ENCODE measurements at regions not wholly inside any gene's neighbourhood (a gene's known extent, or its start where the extent isn't known, plus 50 kb on each side); places are given as distances from the start of the nearest gene placed in this dataset.

DNA sequence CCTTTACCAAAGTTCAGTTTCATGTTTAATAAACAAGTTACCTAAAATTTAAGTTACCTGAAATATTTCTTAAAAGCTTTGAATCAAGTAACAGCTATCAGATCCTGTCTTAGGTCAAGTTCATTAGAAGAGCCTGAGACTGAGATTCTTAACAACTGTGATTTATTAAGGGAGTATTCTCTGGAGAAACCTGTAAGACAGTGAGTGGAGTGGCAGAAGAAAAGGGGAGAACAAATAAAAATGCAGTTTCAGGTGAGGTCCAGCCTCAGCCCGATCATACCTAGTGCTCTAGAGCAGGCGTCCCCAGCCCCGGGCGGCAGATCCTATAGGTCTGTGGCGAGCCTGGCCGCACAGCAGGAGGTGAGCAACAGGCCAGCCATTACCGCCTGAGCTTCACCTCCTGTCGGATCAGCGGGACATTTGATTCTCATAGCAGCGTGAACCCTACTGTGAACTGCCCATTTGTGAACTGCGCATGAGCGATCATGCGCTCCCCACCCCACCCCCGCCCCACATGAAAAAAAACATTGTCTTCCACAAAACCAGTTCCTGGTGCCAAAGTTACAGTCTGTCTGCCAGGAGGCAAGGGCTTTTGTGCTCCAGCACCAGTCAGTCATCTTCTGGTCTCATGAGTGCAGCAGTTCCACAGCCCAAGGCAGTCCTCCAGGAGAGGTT, 59.2 kb upstream of the ADGRB3 start:
- TF ChIP-seq, protein P1, sequence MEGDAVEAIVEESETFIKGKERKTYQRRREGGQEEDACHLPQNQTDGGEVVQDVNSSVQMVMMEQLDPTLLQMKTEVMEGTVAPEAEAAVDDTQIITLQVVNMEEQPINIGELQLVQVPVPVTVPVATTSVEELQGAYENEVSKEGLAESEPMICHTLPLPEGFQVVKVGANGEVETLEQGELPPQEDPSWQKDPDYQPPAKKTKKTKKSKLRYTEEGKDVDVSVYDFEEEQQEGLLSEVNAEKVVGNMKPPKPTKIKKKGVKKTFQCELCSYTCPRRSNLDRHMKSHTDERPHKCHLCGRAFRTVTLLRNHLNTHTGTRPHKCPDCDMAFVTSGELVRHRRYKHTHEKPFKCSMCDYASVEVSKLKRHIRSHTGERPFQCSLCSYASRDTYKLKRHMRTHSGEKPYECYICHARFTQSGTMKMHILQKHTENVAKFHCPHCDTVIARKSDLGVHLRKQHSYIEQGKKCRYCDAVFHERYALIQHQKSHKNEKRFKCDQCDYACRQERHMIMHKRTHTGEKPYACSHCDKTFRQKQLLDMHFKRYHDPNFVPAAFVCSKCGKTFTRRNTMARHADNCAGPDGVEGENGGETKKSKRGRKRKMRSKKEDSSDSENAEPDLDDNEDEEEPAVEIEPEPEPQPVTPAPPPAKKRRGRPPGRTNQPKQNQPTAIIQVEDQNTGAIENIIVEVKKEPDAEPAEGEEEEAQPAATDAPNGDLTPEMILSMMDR (IDR thresholded peaks at IDR 0.05; ENCODE audit: low read length), result no peak
- no peak for TF ChIP-seq EZH2 (optimal IDR thresholded peaks at IDR 0.05; ENCODE audit: low read depth, low read length)
